GM23338 (cell line): ENCODE measurements at regions not wholly inside any gene's neighbourhood (a gene's known extent, or its start where the extent isn't known, plus 50 kb on each side); places are given as distances from the start of the nearest gene placed in this dataset.

Source experiments
- ATAC-seq: fragments of 200-7000 bp; cut with Tn5 transposase; 3 replicates; pipeline ENCODE4 v1.9.1; 2020
- DNase-seq: peaks from one replicate; pipeline ENCODE4 v3.0.0-alpha.2; 2015; ENCODE audit warnings: low spot score
- H2AFZ ChIP-seq: fragments of 200-600 bp; sonication (generic); 2 replicates; pipeline ENCODE4 v1.8.0; 2016; ENCODE audit warnings: antibody characterized with exemption, mild to moderate bottlenecking, moderate library complexity
- H3F3A ChIP-seq: fragments of 200-600 bp; sonication (generic); replicated peaks from 2 replicates; pipeline ENCODE4 v1.8.0; 2017; ENCODE audit warnings: antibody characterized with exemption, mixed run types, low read depth
- H3K27ac ChIP-seq: fragments of 200-600 bp; sonication (generic); 2 replicates; pipeline ENCODE4 v1.6.1; 2016; ENCODE audit warnings: low read depth
- H3K27me3 ChIP-seq: fragments of 200-600 bp; sonication (generic); 2 replicates; pipeline ENCODE4 v1.8.0; 2016; ENCODE audit warnings: mild to moderate bottlenecking, mixed run types, moderate library complexity; ENCODE audit not compliant: insufficient read depth
- H3K36me3 ChIP-seq: fragments of 200-600 bp; sonication (generic); 2 replicates; pipeline ENCODE4 v1.8.0; 2016; ENCODE audit warnings: mild to moderate bottlenecking; ENCODE audit not compliant: insufficient read depth
- H3K4me1 ChIP-seq: fragments of 200-600 bp; sonication (generic); 2 replicates; pipeline ENCODE4 v1.8.0; 2016; ENCODE audit warnings: mild to moderate bottlenecking, moderate library complexity; ENCODE audit not compliant: insufficient read depth
- H3K4me2 ChIP-seq: fragments of 200-600 bp; sonication (generic); 2 replicates; pipeline ENCODE4 v1.7.1; 2017; ENCODE audit warnings: mixed run types
- H3K4me3 ChIP-seq: fragments of 200-600 bp; sonication (generic); 2 replicates; pipeline ENCODE4 v1.6.1; 2016; ENCODE audit warnings: mixed run types
- H3K79me2 ChIP-seq: fragments of 200-600 bp; sonication (generic); replicated peaks from 2 replicates; pipeline ENCODE4 v1.8.0; 2017; ENCODE audit warnings: mild to moderate bottlenecking; ENCODE audit not compliant: insufficient read depth
- H3K9me2 ChIP-seq: fragments of 200-600 bp; sonication (generic); 2 replicates; pipeline ENCODE4 v1.8.0; 2017; ENCODE audit not compliant: insufficient read depth
- H4K20me1 ChIP-seq: fragments of 200-600 bp; sonication (generic); replicated peaks from 2 replicates; pipeline ENCODE4 v1.8.0; 2017; ENCODE audit warnings: mild to moderate bottlenecking; ENCODE audit not compliant: insufficient read depth
- H3K27ac Mint-ChIP-seq: 2 replicates; pipeline ENCODE4 v1.8.0; 2020; ENCODE audit warnings: inconsistent platforms, mild to moderate bottlenecking, moderate library complexity, mixed read lengths
- H3K27me3 Mint-ChIP-seq: 3 replicates; pipeline ENCODE4 v1.8.0; 2022; ENCODE audit warnings: low read depth, mild to moderate bottlenecking, moderate library complexity, mixed read lengths, inconsistent platforms; ENCODE audit not compliant: insufficient read depth, poor library complexity
- H3K36me3 Mint-ChIP-seq: 3 replicates; pipeline ENCODE4 v1.8.0; 2021; ENCODE audit warnings: low read depth, mild to moderate bottlenecking, inconsistent platforms, moderate library complexity, mixed read lengths
- H3K4me1 Mint-ChIP-seq: 3 replicates; pipeline ENCODE4 v1.8.0; 2020; ENCODE audit warnings: mild to moderate bottlenecking, inconsistent platforms, mixed read lengths
- H3K4me3 Mint-ChIP-seq: 3 replicates; pipeline ENCODE4 v1.8.0; 2021; ENCODE audit warnings: moderate library complexity, mild to moderate bottlenecking, inconsistent platforms, mixed read lengths
- H3K9me3 Mint-ChIP-seq: 3 replicates; pipeline ENCODE4 v1.8.0; 2020; ENCODE audit warnings: moderate library complexity, mild to moderate bottlenecking, inconsistent platforms, mixed read lengths
- CREB1 ChIP-seq: fragments of 250-450 bp; sonication (Bioruptor Pico); IDR thresholded peaks from 2 replicates; pipeline ENCODE4 v1.5.0; 2020; ENCODE audit warnings: low read depth, mild to moderate bottlenecking, moderate library complexity
- EZH2phosphoT487 ChIP-seq: fragments of 200-600 bp; sonication (generic); IDR thresholded peaks from one replicate; pipeline ENCODE4 v1.8.1; 2018; ENCODE audit warnings: antibody characterized with exemption; ENCODE audit not compliant: unreplicated experiment
- STAT1 ChIP-seq: IDR thresholded peaks from one replicate; pipeline ENCODE4 v1.6.1; 2016; ENCODE audit warnings: antibody characterized with exemption; ENCODE audit not compliant: unreplicated experiment
- TF ChIP-seq, protein P1 (sequence below), 2 experiments: fragments of 200-600 bp in 1 of 2; sonication (generic) in 1 of 2; conservative IDR thresholded peaks; 2 replicates each; pipeline versions ENCODE4 v1.5.1 to v1.6.1; 2016 to 2017; ENCODE audit warnings: antibody characterized with exemption in 2 of 2, low read depth in 2 of 2, mild to moderate bottlenecking in 2 of 2, moderate library complexity in 1 of 2

DNA sequence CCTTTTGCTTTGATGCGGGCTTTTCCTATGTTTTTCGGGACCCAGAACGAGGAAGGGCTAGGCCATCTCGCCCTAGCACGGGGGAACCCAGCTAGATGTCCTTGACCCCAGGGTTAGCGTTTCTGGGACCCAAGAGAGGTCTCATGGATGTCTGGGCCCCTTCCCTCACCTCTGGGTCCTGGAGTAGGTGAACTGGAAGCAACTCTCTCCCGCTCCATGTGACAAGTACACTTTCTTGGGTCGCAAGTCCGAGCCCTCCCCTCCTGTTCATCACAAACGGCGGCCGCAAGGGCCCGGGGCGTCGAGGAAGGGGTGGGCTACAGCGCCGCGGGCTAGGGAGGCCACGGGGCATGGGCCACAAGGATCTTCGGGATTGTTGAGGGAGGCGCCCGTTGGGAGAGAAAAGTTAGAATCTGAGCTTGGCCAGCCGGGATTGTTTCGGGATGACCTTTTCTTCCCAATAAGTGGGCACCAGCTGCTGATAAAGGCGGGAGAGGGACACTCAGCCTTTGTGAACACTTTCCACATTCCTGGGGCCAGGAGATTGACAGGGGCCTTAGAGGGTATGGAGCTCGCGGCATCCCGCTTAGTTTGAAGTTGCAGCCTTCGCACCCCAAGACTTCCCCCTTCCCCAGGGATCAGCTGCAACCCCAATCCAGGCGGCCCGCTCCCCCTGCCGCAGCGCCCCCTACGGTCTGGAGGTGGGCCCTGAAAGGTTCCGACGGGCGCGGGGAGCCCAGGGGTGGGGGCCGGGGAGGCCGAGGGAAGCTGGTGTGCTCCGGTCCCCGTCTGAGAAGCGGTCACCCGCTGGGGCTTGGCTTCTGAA lies 136.9 kb upstream of the ZIC3 start:
- peaks cover 59% of the 10 kb centered on the region for H3K27me3 ChIP-seq
- TF ChIP-seq STAT1, result no peak
- TF ChIP-seq, protein P1, sequence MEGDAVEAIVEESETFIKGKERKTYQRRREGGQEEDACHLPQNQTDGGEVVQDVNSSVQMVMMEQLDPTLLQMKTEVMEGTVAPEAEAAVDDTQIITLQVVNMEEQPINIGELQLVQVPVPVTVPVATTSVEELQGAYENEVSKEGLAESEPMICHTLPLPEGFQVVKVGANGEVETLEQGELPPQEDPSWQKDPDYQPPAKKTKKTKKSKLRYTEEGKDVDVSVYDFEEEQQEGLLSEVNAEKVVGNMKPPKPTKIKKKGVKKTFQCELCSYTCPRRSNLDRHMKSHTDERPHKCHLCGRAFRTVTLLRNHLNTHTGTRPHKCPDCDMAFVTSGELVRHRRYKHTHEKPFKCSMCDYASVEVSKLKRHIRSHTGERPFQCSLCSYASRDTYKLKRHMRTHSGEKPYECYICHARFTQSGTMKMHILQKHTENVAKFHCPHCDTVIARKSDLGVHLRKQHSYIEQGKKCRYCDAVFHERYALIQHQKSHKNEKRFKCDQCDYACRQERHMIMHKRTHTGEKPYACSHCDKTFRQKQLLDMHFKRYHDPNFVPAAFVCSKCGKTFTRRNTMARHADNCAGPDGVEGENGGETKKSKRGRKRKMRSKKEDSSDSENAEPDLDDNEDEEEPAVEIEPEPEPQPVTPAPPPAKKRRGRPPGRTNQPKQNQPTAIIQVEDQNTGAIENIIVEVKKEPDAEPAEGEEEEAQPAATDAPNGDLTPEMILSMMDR (conservative IDR thresholded peaks at IDR 0.05; ENCODE audit: low read depth in 2 of 2), result peak; percentile 53 to 62
- no peaks in the 10 kb centered on the region for H3K36me3 Mint-ChIP-seq
- DNase-seq (peak; percentile 69), ATAC-seq (peak; percentile 31)
- H3K9me2 ChIP-seq, result no peaks in the 10 kb centered on the region
- no peak overlapping the region for H3K27ac Mint-ChIP-seq
- H2AFZ ChIP-seq, result peak overlapping the region; percentile 43; the same call in 1 of the 2 replicates
- H3K27me3 Mint-ChIP-seq, result peaks cover 47% of the 10 kb centered on the region
- H3K4me3 Mint-ChIP-seq, result peak overlapping the region; percentile 74
- peaks cover 39% of the 10 kb centered on the region for H3K4me1 Mint-ChIP-seq
- no peaks in the 10 kb centered on the region for H3K79me2 ChIP-seq
- peak overlapping the region; percentile 66 for H3K4me3 ChIP-seq
- no peaks in the 10 kb centered on the region for H3K36me3 ChIP-seq
- H3K27ac ChIP-seq, result no peak overlapping the region
- no peaks in the 10 kb centered on the region; the same call in 2 of the 3 replicates for H3K9me3 Mint-ChIP-seq
- H4K20me1 ChIP-seq, result no peaks in the 10 kb centered on the region
- peak overlapping the region; percentile 88 for H3K4me2 ChIP-seq
- peaks cover 18% of the 10 kb centered on the region for H3K4me1 ChIP-seq
- H3F3A ChIP-seq, result 0 out of 2 replicates have a peak, but pooled peaks cover 3% of the 10 kb centered on the region

DNA sequence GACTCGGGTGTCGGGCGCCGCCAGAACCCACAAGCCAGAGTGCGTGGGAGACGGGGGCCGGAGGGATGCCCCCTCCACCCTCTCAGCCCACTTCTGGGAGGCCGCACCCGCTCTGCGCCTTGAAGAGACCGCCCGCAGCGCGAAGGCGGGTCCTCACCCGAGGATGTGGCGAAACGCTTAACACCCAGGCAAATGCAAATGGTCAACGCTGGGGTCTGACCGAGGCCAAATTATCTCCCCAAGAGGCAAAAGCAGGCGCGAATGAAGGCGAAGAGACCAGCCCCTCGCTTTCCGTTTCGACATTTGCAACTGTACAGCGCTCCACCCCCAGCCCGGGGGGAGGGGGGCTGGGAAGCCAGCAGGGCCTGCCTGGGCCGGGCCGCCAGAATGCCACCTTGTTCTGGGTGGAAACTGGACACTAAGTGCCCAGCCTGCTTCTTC lies 137.7 kb upstream of the ZIC3 start:
- no peaks in the 10 kb centered on the region for H4K20me1 ChIP-seq
- DNase-seq, result peak; percentile 40
- H3K27me3 Mint-ChIP-seq, result peaks cover 50% of the 10 kb centered on the region
- H3K27ac ChIP-seq, result no peak overlapping the region
- no peak overlapping the region for H2AFZ ChIP-seq
- TF ChIP-seq EZH2phosphoT487, result no peak
- TF ChIP-seq, protein P1 (conservative IDR thresholded peaks at IDR 0.05; ENCODE audit: low read depth in 2 of 2), result no peak
- no peak for TF ChIP-seq CREB1
- peaks cover 65% of the 10 kb centered on the region for H3K27me3 ChIP-seq
- peak overlapping the region; percentile 74 for H3K4me3 Mint-ChIP-seq
- H3F3A ChIP-seq, result 0 out of 2 replicates have a peak, but pooled peaks cover 3% of the 10 kb centered on the region
- no peak overlapping the region for H3K27ac Mint-ChIP-seq
- no peaks in the 10 kb centered on the region; the same call in 2 of the 3 replicates for H3K9me3 Mint-ChIP-seq
- H3K9me2 ChIP-seq, result no peaks in the 10 kb centered on the region
- no peaks in the 10 kb centered on the region for H3K36me3 ChIP-seq
- ATAC-seq, result peak; percentile 12
- peaks cover 25% of the 10 kb centered on the region for H3K4me1 ChIP-seq
- peak overlapping the region; percentile 88 for H3K4me2 ChIP-seq
- H3K4me1 Mint-ChIP-seq, result peaks cover 44% of the 10 kb centered on the region
- no peaks in the 10 kb centered on the region for H3K36me3 Mint-ChIP-seq
- H3K4me3 ChIP-seq, result peak overlapping the region; percentile 66
- no peaks in the 10 kb centered on the region for H3K79me2 ChIP-seq
